ENCODE measurements at regions not wholly inside any gene's neighbourhood (a gene's known extent, or its start where the extent isn't known, plus 50 kb on each side); places are given as distances from the start of the nearest gene placed in this dataset.

DNA sequence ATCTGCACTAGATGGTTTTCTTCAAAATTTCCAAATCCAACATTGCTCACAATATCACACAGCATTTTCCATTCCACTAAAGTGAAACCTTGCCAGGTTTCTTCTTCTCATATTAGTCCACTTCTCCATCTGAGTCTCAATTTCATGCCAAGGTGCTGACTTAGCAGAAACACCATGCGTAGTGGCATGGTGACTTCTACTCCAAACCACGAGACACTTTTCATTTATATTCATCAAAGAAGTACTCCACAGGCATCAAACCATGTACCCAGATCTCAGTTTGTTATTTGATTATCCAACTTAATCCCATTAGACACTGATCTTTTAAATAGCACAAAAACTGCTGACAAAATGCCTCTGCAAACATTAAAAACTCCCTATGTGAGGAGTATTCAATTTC lies 233.4 kb upstream of the ITGA1 start:
- TF ChIP-seq, protein P1, sequence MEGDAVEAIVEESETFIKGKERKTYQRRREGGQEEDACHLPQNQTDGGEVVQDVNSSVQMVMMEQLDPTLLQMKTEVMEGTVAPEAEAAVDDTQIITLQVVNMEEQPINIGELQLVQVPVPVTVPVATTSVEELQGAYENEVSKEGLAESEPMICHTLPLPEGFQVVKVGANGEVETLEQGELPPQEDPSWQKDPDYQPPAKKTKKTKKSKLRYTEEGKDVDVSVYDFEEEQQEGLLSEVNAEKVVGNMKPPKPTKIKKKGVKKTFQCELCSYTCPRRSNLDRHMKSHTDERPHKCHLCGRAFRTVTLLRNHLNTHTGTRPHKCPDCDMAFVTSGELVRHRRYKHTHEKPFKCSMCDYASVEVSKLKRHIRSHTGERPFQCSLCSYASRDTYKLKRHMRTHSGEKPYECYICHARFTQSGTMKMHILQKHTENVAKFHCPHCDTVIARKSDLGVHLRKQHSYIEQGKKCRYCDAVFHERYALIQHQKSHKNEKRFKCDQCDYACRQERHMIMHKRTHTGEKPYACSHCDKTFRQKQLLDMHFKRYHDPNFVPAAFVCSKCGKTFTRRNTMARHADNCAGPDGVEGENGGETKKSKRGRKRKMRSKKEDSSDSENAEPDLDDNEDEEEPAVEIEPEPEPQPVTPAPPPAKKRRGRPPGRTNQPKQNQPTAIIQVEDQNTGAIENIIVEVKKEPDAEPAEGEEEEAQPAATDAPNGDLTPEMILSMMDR (IDR thresholded peaks at IDR 0.05): no peak
- TF ChIP-seq EZH2phosphoT487 (IDR thresholded peaks at IDR 0.05) (no peak), EZH2 (IDR thresholded peaks at IDR 0.05) (no peak)

Measured in neural progenitor cell (in vitro differentiated cells).